HG03039 (cell line): ENCODE measurements at regions not wholly inside any gene's neighbourhood (a gene's known extent, or its start where the extent isn't known, plus 50 kb on each side); places are given as distances from the start of the nearest gene placed in this dataset.
A peak's percentile ranks its signal among the peaks of the same experiment; 100 is the strongest.
"Not testable (repeated sequence)": the region's sequence is repeated elsewhere in the genome, so short reads cannot be mapped to it uniquely, and the experiment has no call there.

ENCODE experiments used
- ATAC-seq: cut with Tn5 transposase; IDR thresholded peaks from one replicate; pipeline ENCODE4 v1.9.1; 2021; ENCODE audit warnings: mild to moderate bottlenecking, moderate library complexity; ENCODE audit not compliant: unreplicated experiment

- no peak for ATAC-seq
Measured at GRCh38 chr6:119979862-119980261, 630.3 kb upstream of the MAN1A1 start.

GRCh38 chr6:119978274-119978889, 628.8 kb upstream of the MAN1A1 start:
- ATAC-seq, result peak; percentile 67

GRCh38 chr6:119974430-119975159, 625.0 kb upstream of the MAN1A1 start:
- no peak for ATAC-seq

- no peak for ATAC-seq
Measured at GRCh38 chr6:119966484-119966883, 616.9 kb upstream of the MAN1A1 start.

- ATAC-seq, result no peak
Measured at GRCh38 chr6:119965900-119966299, 616.3 kb upstream of the MAN1A1 start.

- no peak for ATAC-seq
Measured at GRCh38 chr6:119965008-119965407, 615.4 kb upstream of the MAN1A1 start.

- no peak for ATAC-seq
Measured at GRCh38 chr6:119962505-119962904, 612.9 kb upstream of the MAN1A1 start.

- ATAC-seq, result no peak
Measured at GRCh38 chr6:119961450-119961849, 611.9 kb upstream of the MAN1A1 start.

GRCh38 chr6:119960456-119960855, 610.9 kb upstream of the MAN1A1 start:
- no peak for ATAC-seq

- no peak for ATAC-seq
Measured at GRCh38 chr6:119960036-119960435, 610.5 kb upstream of the MAN1A1 start.

- ATAC-seq, result no peak
Measured at GRCh38 chr6:119957195-119957594, 607.6 kb upstream of the MAN1A1 start.

- ATAC-seq, result no peak
Measured at GRCh38 chr6:119952696-119953095, 603.1 kb upstream of the MAN1A1 start.

- ATAC-seq, result no peak
Measured at GRCh38 chr6:119950681-119951080, 601.1 kb upstream of the MAN1A1 start.

GRCh38 chr6:119942078-119942752, 592.7 kb upstream of the MAN1A1 start:
- no peak for ATAC-seq

- ATAC-seq, result no peak
Measured at GRCh38 chr6:119938752-119939151, 589.2 kb upstream of the MAN1A1 start.

- no peak for ATAC-seq
Measured at GRCh38 chr6:119934816-119935215, 585.3 kb upstream of the MAN1A1 start.

- ATAC-seq, result no peak
Measured at GRCh38 chr6:119929121-119929520, 579.6 kb upstream of the MAN1A1 start.

- ATAC-seq, result not testable (repeated sequence)
Measured at GRCh38 chr6:119924888-119925287, 575.3 kb upstream of the MAN1A1 start.

- ATAC-seq, result no peak
Measured at GRCh38 chr6:119922814-119923213, 573.3 kb upstream of the MAN1A1 start.

- ATAC-seq, result no peak
Measured at GRCh38 chr6:119921491-119922010, 572.0 kb upstream of the MAN1A1 start.

GRCh38 chr6:119917186-119917585, 567.6 kb upstream of the MAN1A1 start:
- ATAC-seq, result no peak

GRCh38 chr6:119915971-119916370, 566.4 kb upstream of the MAN1A1 start:
- ATAC-seq, result no peak
